Right lobe of liver (tissue), 6 donors: ENCODE measurements at regions not wholly inside any gene's neighbourhood (a gene's known extent, or its start where the extent isn't known, plus 50 kb on each side); places are given as distances from the start of the nearest gene placed in this dataset.

Source experiments
- ATAC-seq, 4 donors: fragments of 200-7000 bp; cut with Tn5 transposase; one replicate each; pipeline ENCODE4 v1.9.1; 2020; ENCODE audit warnings: mild to moderate bottlenecking in 4 of 4, moderate library complexity in 4 of 4
- DNase-seq, 3 donors: peaks; one replicate each; pipeline ENCODE4 v3.0.0-alpha.2; 2020
- H3K27ac ChIP-seq, 3 donors: fragments of 200-600 bp; one replicate each; pipeline ENCODE4 v1.8.0; 2022
- H3K27me3 ChIP-seq, 2 donors: fragments of 200-600 bp; one replicate each; pipeline ENCODE4 v1.8.0; 2022
- H3K36me3 ChIP-seq, 4 donors: fragments of 200-600 bp; sonication (generic) in 1 of 4; one replicate each; pipeline versions ENCODE4 v1.5.1 to v1.8.0; 2017 to 2022; ENCODE audit warnings: control low read depth in 1 of 4
- H3K4me1 ChIP-seq, 4 donors: fragments of 200-600 bp; sonication (generic) in 1 of 4; one replicate each; pipeline versions ENCODE4 v1.5.1 to v1.8.0; 2017 to 2022; ENCODE audit warnings: control low read depth in 1 of 4
- H3K4me3 ChIP-seq, 3 donors: fragments of 200-600 bp; one replicate each; pipeline ENCODE4 v1.8.0; 2022
- H3K9me3 ChIP-seq, 4 donors: fragments of 200-600 bp; sonication (generic) in 1 of 4; one replicate each; pipeline versions ENCODE4 v1.5.1 to v1.8.0; 2017 to 2022; ENCODE audit warnings: control low read depth in 1 of 4
- POLR2A ChIP-seq: fragments of 450-650 bp; IDR thresholded peaks from one replicate; pipeline ENCODE4 v1.6.1; 2017; ENCODE audit warnings: antibody characterized with exemption, mild to moderate bottlenecking
- WGBS: methylation state at CpG from one replicate; pipeline ENCODE4 v1.1.6; 2018; ENCODE audit warnings: low coverage, low lambda C conversion rate; ENCODE audit not compliant: insufficient coverage; ENCODE audit errors: missing lambda C conversion rate; 5-methylcytosine and 5-hydroxymethylcytosine counted together
- intact Hi-C, 2 donors: fragments of 100-400 bp; cut with DNase I; formaldehyde crosslinking; loops; one replicate each; pipeline versions ENCODE4 v1.11.2 to v1.14.1; 2022
- TF ChIP-seq, protein P1 (sequence below), 4 donors: fragments of 200-600 bp in 3 of 4; fragments of 450-650 bp in 1 of 4; IDR thresholded peaks; one replicate each; pipeline versions ENCODE4 v1.5.1 to v1.8.0; 2016 to 2022; ENCODE audit warnings: antibody characterized with exemption in 4 of 4, mild to moderate bottlenecking in 2 of 4
- donor health status: DM: no; HTN: yes; CAD: no.
- donor health status: DM: no; HTN: no; CAD: no.
- donor health status: DM: no; HTN: no; CAD: no.
- donor health status: DM: no; HTN: yes; CAD: no.
- donor health status: DM: no; HTN: yes; CAD: no.

DNA sequence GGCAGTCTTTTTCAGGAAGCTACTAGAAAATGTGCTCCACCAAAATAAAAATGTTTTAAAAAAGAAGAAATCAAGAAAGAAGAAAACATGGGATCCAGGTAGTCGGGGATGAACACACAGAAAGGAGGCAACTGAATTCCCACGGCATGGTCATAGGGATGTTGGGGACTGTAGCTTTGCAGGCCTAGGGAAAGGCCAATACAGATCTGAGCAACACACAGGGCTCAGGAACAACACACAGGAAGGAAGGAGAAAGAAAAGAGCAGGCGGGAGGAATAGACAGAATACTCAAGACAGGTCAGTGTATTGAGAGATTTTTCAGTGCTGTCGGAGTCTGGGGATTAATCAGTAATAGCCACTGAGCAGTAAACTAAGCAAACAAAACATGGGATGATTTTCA lies 142.7 kb upstream of the SYT6 start:
- H3K4me1 ChIP-seq = no peaks in the 10 kb centered on the region
- no peaks in the 10 kb centered on the region for H3K9me3 ChIP-seq
- no peak overlapping the region for H3K27ac ChIP-seq
- no peak overlapping the region for H3K4me3 ChIP-seq
- DNase-seq (no peak), ATAC-seq (no peak)
- intact Hi-C loops = no loop called here
- H3K27me3 ChIP-seq = no peaks in the 10 kb centered on the region
- WGBS = 71% methylated on average over 4 of the region's 4 CpGs
- no peaks in the 10 kb centered on the region for H3K36me3 ChIP-seq
- TF ChIP-seq POLR2A = no peak
- TF ChIP-seq, protein P1, sequence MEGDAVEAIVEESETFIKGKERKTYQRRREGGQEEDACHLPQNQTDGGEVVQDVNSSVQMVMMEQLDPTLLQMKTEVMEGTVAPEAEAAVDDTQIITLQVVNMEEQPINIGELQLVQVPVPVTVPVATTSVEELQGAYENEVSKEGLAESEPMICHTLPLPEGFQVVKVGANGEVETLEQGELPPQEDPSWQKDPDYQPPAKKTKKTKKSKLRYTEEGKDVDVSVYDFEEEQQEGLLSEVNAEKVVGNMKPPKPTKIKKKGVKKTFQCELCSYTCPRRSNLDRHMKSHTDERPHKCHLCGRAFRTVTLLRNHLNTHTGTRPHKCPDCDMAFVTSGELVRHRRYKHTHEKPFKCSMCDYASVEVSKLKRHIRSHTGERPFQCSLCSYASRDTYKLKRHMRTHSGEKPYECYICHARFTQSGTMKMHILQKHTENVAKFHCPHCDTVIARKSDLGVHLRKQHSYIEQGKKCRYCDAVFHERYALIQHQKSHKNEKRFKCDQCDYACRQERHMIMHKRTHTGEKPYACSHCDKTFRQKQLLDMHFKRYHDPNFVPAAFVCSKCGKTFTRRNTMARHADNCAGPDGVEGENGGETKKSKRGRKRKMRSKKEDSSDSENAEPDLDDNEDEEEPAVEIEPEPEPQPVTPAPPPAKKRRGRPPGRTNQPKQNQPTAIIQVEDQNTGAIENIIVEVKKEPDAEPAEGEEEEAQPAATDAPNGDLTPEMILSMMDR (IDR thresholded peaks at IDR 0.05) = no peak

DNA sequence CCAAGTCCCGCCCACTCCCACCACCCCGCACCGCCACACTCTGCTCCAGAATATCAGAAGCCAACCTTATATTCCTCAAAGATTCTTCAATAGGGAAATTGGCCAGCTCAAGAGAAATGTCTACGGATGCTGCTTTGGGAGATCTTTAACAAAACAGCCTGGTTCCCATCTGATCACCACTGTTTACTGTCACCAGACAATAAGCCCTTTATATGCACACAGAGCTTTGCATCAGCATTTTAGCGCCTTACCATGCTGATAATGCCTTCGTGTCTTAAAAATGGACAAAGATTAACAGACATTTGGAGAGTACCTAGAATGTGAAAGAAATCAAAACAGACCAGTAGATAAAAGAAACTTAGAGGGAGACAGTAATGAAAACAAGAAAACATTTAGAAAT lies 141.7 kb upstream of the SYT6 start:
- ATAC-seq (no peak), DNase-seq (no peak)
- H3K27ac ChIP-seq = no peak overlapping the region
- no peaks in the 10 kb centered on the region for H3K9me3 ChIP-seq
- no peaks in the 10 kb centered on the region for H3K36me3 ChIP-seq
- H3K4me3 ChIP-seq = no peak overlapping the region
- intact Hi-C loops = no loop called here
- 46% methylated on average over 6 of the region's 6 CpGs for WGBS
- no peak for TF ChIP-seq POLR2A
- TF ChIP-seq, protein P1 (IDR thresholded peaks at IDR 0.05) = no peak
- no peaks in the 10 kb centered on the region for H3K27me3 ChIP-seq
- no peaks in the 10 kb centered on the region for H3K4me1 ChIP-seq

DNA sequence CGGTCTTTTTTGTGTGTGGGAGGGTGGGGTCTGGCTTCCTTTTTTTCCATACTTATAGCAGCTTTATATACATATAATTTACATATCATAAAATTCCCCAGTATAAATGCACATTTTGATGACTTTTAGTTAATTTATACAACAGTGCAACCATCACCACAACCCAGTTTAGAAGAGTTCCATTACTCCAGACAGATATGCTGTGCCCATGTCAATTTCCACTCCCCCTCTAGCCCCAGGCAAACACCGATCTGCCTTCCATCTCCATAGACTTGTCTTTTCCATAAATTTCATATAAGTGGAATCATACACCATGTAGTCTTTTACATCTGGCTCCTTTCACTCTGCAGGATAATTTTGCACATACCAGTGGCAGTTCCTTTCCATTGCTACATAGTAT lies 139.2 kb upstream of the SYT6 start:
- Histone ChIP-seq H3K9me3 (no peaks in the 10 kb centered on the region), H3K4me3 (no peak overlapping the region), H3K27ac (no peak overlapping the region), H3K4me1 (no peaks in the 10 kb centered on the region), H3K36me3 (no peaks in the 10 kb centered on the region), H3K27me3 (no peaks in the 10 kb centered on the region)
- TF ChIP-seq, protein P1 (IDR thresholded peaks at IDR 0.05) = no peak
- no peak for TF ChIP-seq POLR2A
- DNase-seq (no peak), ATAC-seq (no peak)
- intact Hi-C loops = no loop called here
- 88% methylated on average over 2 of the region's 2 CpGs for WGBS

DNA sequence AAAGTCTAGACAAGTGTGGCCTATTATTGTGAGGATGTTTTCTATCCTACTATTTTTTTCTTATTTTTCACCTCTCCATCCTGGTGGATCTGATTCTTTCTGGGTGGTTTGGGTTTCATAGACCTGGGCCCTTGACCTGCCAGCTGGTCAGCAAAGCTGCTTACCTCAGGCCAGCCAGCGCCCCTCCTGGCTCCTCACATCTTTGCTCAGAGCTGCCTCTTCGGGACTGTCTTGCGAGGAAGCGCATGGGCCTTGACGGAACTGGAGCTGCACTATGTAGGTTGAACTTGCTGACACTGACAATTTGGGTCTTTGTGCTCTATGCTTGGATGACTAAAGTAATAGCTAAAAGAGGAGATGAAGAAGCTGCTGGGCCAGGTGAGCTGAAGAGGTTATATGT lies 138.5 kb upstream of the SYT6 start:
- H3K27ac ChIP-seq = no peak overlapping the region
- H3K27me3 ChIP-seq = no peaks in the 10 kb centered on the region
- H3K9me3 ChIP-seq = no peaks in the 10 kb centered on the region
- TF ChIP-seq, protein P1 (IDR thresholded peaks at IDR 0.05) = no peak
- no peak for DNase-seq
- H3K36me3 ChIP-seq = no peaks in the 10 kb centered on the region
- H3K4me3 ChIP-seq = no peak overlapping the region
- no peaks in the 10 kb centered on the region for H3K4me1 ChIP-seq
- intact Hi-C loops = no loop called here
- 90% methylated on average over 2 of the region's 5 CpGs for WGBS
- no peak for ATAC-seq

DNA sequence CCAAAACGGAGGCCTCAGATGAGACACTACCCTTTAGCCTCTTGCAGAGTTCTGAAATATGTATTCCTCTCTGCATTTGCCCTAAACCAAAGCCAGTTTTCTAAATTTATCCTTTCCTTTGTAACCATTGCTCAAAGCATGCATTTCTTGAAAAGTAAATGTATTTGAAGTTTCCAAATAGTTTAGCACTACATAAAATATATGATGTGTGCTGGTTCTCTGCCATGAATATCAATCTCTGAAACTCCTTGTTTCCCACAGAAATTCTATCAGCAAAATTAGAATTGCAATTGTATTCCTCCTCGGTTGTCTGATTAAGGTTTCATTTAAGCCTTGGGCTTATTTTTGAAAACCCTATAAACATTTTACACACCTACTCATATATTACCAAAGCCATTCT lies 137.1 kb upstream of the SYT6 start:
- TF ChIP-seq POLR2A = no peak
- TF ChIP-seq, protein P1 (IDR thresholded peaks at IDR 0.05) = no peak

More for the DNA sequence above, 137.1 kb upstream of the SYT6 start:
- Histone ChIP-seq H3K4me3 (no peak overlapping the region), H3K27ac (no peak overlapping the region), H3K4me1 (no peaks in the 10 kb centered on the region), H3K27me3 (no peaks in the 10 kb centered on the region), H3K9me3 (no peaks in the 10 kb centered on the region), H3K36me3 (no peaks in the 10 kb centered on the region)
- 66% methylated on average over 2 of the region's 2 CpGs for WGBS
- DNase-seq (no peak), ATAC-seq (no peak)
- intact Hi-C loops = no loop called here
